ENCODE measurements at regions not wholly inside any gene's neighbourhood (a gene's known extent, or its start where the extent isn't known, plus 50 kb on each side); places are given as distances from the start of the nearest gene placed in this dataset.

DNA sequence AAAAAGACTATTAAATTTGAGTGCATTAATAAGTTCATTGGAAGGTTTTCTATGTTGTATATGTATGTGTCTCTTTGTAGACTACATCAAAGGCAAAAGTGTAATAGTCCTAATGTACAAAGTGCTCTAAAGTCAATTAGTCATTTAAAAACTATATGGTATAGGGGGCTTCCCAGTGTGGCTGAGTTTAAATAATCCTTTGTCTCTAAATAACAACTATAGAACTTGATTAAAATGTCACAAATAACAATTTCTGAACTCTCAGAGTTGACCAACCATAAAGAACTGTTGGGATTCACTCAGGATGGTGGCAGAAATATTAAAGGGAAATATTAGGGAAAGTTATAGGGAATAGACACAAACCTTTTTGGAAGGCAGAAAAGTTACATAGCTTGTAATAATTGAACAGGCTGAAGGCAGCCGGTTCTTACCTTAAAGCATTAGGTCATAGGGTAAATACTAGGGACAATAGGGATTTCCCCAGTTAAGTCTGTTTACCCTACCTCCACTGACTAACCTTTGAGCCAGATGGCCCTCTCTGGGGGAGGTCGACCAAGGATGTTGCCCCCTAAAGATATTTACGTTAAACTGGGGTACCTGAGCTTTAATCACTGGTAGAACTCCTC, 1054.2 kb downstream of the ARAP2 start:
- no peak overlapping the region for H3K4me3 ChIP-seq (ENCODE audit: low read depth, low read length)
- TF ChIP-seq, protein P1, sequence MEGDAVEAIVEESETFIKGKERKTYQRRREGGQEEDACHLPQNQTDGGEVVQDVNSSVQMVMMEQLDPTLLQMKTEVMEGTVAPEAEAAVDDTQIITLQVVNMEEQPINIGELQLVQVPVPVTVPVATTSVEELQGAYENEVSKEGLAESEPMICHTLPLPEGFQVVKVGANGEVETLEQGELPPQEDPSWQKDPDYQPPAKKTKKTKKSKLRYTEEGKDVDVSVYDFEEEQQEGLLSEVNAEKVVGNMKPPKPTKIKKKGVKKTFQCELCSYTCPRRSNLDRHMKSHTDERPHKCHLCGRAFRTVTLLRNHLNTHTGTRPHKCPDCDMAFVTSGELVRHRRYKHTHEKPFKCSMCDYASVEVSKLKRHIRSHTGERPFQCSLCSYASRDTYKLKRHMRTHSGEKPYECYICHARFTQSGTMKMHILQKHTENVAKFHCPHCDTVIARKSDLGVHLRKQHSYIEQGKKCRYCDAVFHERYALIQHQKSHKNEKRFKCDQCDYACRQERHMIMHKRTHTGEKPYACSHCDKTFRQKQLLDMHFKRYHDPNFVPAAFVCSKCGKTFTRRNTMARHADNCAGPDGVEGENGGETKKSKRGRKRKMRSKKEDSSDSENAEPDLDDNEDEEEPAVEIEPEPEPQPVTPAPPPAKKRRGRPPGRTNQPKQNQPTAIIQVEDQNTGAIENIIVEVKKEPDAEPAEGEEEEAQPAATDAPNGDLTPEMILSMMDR (IDR thresholded peaks at IDR 0.05; ENCODE audit: low read depth, low read length) = no peak
- in situ Hi-C loops (cut with HindIII; ENCODE audit: low sequenced_read_pairs) = no loop called here

DNA sequence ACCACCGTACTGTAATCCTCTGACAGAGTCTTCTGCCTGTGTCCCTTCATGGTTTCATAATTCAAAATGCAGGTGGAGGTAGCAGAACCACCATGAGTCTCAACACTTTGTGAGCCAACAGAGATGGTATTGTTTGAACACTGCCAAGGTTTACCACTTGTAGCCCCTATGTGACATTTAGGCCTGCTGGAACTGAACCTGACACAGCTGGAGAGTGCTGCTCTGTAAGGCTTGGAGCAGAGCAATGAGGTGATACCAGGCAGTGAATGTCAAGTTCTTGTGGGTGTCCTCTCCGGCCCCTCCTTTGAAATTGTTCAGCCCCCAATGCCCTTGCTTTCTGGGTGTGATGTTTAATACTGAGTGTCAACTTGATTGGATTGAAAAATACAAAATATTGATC, 1042.9 kb downstream of the ARAP2 start:
- H3K4me3 ChIP-seq (ENCODE audit: low read depth, low read length) = no peak overlapping the region
- in situ Hi-C loops (cut with HindIII; ENCODE audit: low sequenced_read_pairs) = no loop called here
- TF ChIP-seq, protein P1 (IDR thresholded peaks at IDR 0.05; ENCODE audit: low read depth, low read length) = no peak
- no peak for DNase-seq (ENCODE audit: low read depth, low spot score)

More for the DNA sequence above, 1054.2 kb downstream of the ARAP2 start:
- DNase-seq (ENCODE audit: low read depth, low spot score) = no peak

- in situ Hi-C loops (cut with HindIII; ENCODE audit: low sequenced_read_pairs) = no loop called here
- H3K4me3 ChIP-seq (ENCODE audit: low read depth, low read length) = no peak overlapping the region
- TF ChIP-seq, protein P1 (IDR thresholded peaks at IDR 0.05; ENCODE audit: low read depth, low read length) = no peak
- DNase-seq (ENCODE audit: low read depth, low spot score) = no peak
Observed at GRCh38 chr4:35216636-35217035, 1027.7 kb downstream of the ARAP2 start.

- no peak for DNase-seq (ENCODE audit: low read depth, low spot score)
- TF ChIP-seq, protein P1 (IDR thresholded peaks at IDR 0.05; ENCODE audit: low read depth, low read length) = no peak
- H3K4me3 ChIP-seq (ENCODE audit: low read depth, low read length) = no peak overlapping the region
- in situ Hi-C loops (cut with HindIII; ENCODE audit: low sequenced_read_pairs) = no loop called here
Observed at GRCh38 chr4:35217331-35217730, 1027.0 kb downstream of the ARAP2 start.

GRCh38 chr4:35228313-35228712, 1016.0 kb downstream of the ARAP2 start:
- H3K4me3 ChIP-seq (ENCODE audit: low read depth, low read length) = no peak overlapping the region
- TF ChIP-seq, protein P1 (IDR thresholded peaks at IDR 0.05; ENCODE audit: low read depth, low read length) = no peak
- in situ Hi-C loops (cut with HindIII; ENCODE audit: low sequenced_read_pairs) = no loop called here

GRCh38 chr4:35229021-35229420, 1015.3 kb downstream of the ARAP2 start:
- TF ChIP-seq, protein P1 (IDR thresholded peaks at IDR 0.05; ENCODE audit: low read depth, low read length) = no peak

More at GRCh38 chr4:35228313-35228712, 1016.0 kb downstream of the ARAP2 start:
- no peak for DNase-seq (ENCODE audit: low read depth, low spot score)

More at GRCh38 chr4:35229021-35229420, 1015.3 kb downstream of the ARAP2 start:
- in situ Hi-C loops (cut with HindIII; ENCODE audit: low sequenced_read_pairs) = no loop called here
- H3K4me3 ChIP-seq (ENCODE audit: low read depth, low read length) = no peak overlapping the region
- no peak for DNase-seq (ENCODE audit: low read depth, low spot score)

All from astrocyte of the spinal cord (primary cell).